Hepatocyte (in vitro differentiated cells): ENCODE measurements at regions not wholly inside any gene's neighbourhood (a gene's known extent, or its start where the extent isn't known, plus 50 kb on each side); places are given as distances from the start of the nearest gene placed in this dataset.
"Not testable (repeated sequence)": the region's sequence is repeated elsewhere in the genome, so short reads cannot be mapped to it uniquely, and the experiment has no call there.

Experiments
- DNase-seq: peaks from one replicate; pipeline ENCODE4 v3.0.0-alpha.2; 2016; ENCODE audit warnings: low spot score
- H2AFZ ChIP-seq: fragments of 200-600 bp; sonication (generic); 2 replicates; pipeline ENCODE4 v1.6.0; 2016; ENCODE audit warnings: antibody characterized with exemption, mild to moderate bottlenecking
- H3K27ac ChIP-seq: fragments of 200-600 bp; sonication (generic); 2 replicates; pipeline ENCODE4 v1.5.1; 2016; ENCODE audit warnings: mild to moderate bottlenecking
- H3K27me3 ChIP-seq: fragments of 200-600 bp; sonication (generic); 2 replicates; pipeline ENCODE4 v1.6.1; 2016
- H3K36me3 ChIP-seq: fragments of 200-600 bp; sonication (generic); replicated peaks from 2 replicates; pipeline ENCODE4 v1.5.1; 2016; ENCODE audit warnings: low read depth; ENCODE audit not compliant: insufficient read depth
- H3K4me1 ChIP-seq: fragments of 200-600 bp; sonication (generic); 2 replicates; pipeline ENCODE4 v1.5.1; 2016; ENCODE audit warnings: mild to moderate bottlenecking, moderate library complexity; ENCODE audit not compliant: insufficient read depth
- H3K4me2 ChIP-seq: fragments of 200-600 bp; sonication (generic); 2 replicates; pipeline ENCODE4 v1.6.0; 2016
- H3K4me3 ChIP-seq: fragments of 200-600 bp; sonication (generic); 2 replicates; pipeline ENCODE4 v1.5.1; 2016; ENCODE audit warnings: mild to moderate bottlenecking
- H3K79me2 ChIP-seq: fragments of 200-600 bp; sonication (generic); 2 replicates; pipeline ENCODE4 v1.6.0; 2017; ENCODE audit warnings: mild to moderate bottlenecking
- H3K9me2 ChIP-seq: fragments of 200-600 bp; sonication (generic); replicated peaks from 2 replicates; pipeline ENCODE4 v1.6.0; 2017; ENCODE audit warnings: mild to moderate bottlenecking; ENCODE audit not compliant: insufficient read depth
- H3K9me3 ChIP-seq: fragments of 200-600 bp; sonication (generic); 2 replicates; pipeline ENCODE4 v1.5.1; 2016; ENCODE audit warnings: low read depth, mild to moderate bottlenecking
- H4K20me1 ChIP-seq: fragments of 200-600 bp; sonication (generic); 2 replicates; pipeline ENCODE4 v1.6.0; 2016; ENCODE audit warnings: mild to moderate bottlenecking; ENCODE audit not compliant: insufficient read depth, poor library complexity, severe bottlenecking
- WGBS: methylation state at CpG from one replicate; pipeline ENCODE4 v1.1.6; 2016; ENCODE audit warnings: low lambda C conversion rate; ENCODE audit errors: missing lambda C conversion rate; 5-methylcytosine and 5-hydroxymethylcytosine counted together

DNA sequence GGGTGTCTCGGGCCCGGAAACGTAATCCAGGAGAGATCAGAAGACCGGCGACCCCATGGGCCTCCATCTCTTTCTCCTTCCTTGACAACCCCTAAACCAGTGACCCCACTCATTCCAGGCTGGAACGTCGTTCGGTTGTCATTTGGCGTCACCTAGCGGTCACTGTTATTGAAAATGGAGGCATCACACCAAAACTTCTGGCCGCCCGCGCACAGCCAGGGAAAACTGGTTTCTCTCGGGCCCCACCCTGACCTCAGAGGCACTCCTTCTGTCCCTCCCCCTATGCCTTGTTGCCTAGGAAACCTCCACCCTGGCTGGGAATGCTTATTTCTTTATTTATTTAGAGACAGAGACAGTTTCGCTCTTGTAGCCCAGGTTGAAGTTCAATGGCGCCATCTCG lies 2327.3 kb upstream of the TPTE start:
- not testable (repeated sequence) for H3K4me2 ChIP-seq, H3K27me3 ChIP-seq, H4K20me1 ChIP-seq, H2AFZ ChIP-seq, H3K9me3 ChIP-seq, H3K79me2 ChIP-seq, H3K4me1 ChIP-seq, H3K27ac ChIP-seq, H3K9me2 ChIP-seq, H3K36me3 ChIP-seq, H3K4me3 ChIP-seq, DNase-seq
- WGBS, result no CpG with 5 or more reads among the region's 17 CpGs

- no CpG with 5 or more reads among the region's 20 CpGs for WGBS
These were observed 2323.9 kb upstream of the TPTE start for GRCh38 chr21:8197377-8198027.

DNA sequence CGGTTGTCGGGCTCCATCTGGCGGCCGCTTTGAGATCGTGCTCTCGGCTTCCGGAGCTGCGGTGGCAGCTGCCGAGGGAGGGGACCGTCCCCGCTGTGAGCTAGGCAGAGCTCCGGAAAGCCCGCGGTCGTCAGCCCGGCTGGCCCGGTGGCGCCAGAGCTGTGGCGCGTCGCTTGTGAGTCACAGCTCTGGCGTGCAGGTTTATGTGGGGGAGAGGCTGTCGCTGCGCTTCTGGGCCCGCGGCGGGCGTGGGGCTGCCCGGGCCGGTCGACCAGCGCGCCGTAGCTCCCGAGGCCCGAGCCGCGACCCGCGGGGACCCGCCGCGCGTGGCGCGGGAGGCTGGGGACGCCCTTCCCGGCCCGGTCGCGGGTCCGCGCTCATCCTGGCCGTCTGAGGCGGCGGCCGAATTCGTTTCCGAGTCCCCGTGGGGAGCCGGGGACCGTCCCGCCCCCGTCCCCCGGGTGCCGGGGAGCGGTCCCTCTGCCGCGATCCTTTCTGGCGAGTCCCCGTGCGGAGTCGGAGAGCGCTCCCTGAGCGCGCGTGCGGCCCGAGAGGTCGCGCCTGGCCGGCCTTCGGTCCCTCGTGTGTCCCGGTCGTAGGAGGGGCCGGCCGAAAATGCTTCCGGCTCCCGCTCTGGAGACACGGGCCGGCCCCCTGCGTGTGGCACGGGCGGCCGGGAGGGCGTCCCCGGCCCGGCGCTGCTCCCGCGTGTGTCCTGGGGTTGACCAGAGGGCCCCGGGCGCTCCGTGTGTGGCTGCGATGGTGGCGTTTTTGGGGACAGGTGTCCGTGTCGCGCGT lies 2316.1 kb upstream of the TPTE start:
- not testable (repeated sequence) for H3K4me2 ChIP-seq, H3K79me2 ChIP-seq, H3K4me3 ChIP-seq, H3K27me3 ChIP-seq, DNase-seq, H3K4me1 ChIP-seq, H3K9me3 ChIP-seq, H2AFZ ChIP-seq, H3K27ac ChIP-seq, H3K9me2 ChIP-seq, H4K20me1 ChIP-seq, H3K36me3 ChIP-seq
- no CpG with 5 or more reads among the region's 111 CpGs for WGBS

More at GRCh38 chr21:8197377-8198027, 2323.9 kb upstream of the TPTE start:
- H3K4me1 ChIP-seq, H2AFZ ChIP-seq, H3K4me2 ChIP-seq, DNase-seq, H3K36me3 ChIP-seq, H3K79me2 ChIP-seq, H4K20me1 ChIP-seq, H3K4me3 ChIP-seq, H3K27ac ChIP-seq, H3K9me2 ChIP-seq, H3K27me3 ChIP-seq, H3K9me3 ChIP-seq: not testable (repeated sequence)

DNA sequence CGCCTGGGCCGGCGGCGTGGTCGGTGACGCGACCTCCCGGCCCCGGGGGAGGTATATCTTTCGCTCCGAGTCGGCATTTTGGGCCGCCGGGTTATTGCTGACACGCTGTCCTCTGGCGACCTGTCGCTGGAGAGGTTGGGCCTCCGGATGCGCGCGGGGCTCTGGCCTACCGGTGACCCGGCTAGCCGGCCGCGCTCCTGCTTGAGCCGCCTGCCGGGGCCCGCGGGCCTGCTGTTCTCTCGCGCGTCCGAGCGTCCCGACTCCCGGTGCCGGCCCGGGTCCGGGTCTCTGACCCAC lies 2315.5 kb upstream of the TPTE start:
- no CpG with 5 or more reads among the region's 40 CpGs for WGBS
- H4K20me1 ChIP-seq, H3K9me3 ChIP-seq, H3K36me3 ChIP-seq, DNase-seq, H3K27me3 ChIP-seq, H2AFZ ChIP-seq, H3K4me1 ChIP-seq, H3K4me2 ChIP-seq, H3K9me2 ChIP-seq, H3K4me3 ChIP-seq, H3K79me2 ChIP-seq, H3K27ac ChIP-seq: not testable (repeated sequence)

DNA sequence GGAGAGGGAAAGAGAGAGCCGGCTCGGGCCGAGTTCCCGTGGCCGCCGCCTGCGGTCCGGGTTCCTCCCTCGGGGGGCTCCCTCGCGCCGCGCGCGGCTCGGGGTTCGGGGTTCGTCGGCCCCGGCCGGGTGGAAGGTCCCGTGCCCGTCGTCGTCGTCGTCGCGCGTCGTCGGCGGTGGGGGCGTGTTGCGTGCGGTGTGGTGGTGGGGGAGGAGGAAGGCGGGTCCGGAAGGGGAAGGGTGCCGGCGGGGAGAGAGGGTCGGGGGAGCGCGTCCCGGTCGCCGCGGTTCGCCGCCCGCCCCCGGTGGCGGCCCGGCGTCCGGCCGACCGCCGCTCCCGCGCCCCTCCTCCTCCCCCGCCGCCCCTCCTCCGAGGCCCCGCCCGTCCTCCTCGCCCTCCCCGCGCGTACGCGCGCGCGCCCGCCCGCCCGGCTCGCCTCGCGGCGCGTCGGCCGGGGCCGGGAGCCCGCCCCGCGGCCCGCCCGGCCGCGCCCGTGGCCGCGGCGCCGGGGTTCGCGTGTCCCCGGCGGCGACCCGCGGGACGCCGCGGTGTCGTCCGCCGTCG lies 2308.3 kb upstream of the TPTE start:
- not testable (repeated sequence) for H3K9me3 ChIP-seq, H3K27me3 ChIP-seq, H3K4me1 ChIP-seq, H3K27ac ChIP-seq, DNase-seq, H3K9me2 ChIP-seq, H2AFZ ChIP-seq, H3K79me2 ChIP-seq, H3K36me3 ChIP-seq, H3K4me3 ChIP-seq, H4K20me1 ChIP-seq, H3K4me2 ChIP-seq
- WGBS, result under 1% methylated on average over 22 of the region's 111 CpGs

- H3K4me3 ChIP-seq, H3K79me2 ChIP-seq, H3K9me2 ChIP-seq, DNase-seq, H3K4me2 ChIP-seq, H3K36me3 ChIP-seq, H3K4me1 ChIP-seq, H3K27ac ChIP-seq, H3K9me3 ChIP-seq, H3K27me3 ChIP-seq, H2AFZ ChIP-seq, H4K20me1 ChIP-seq: not testable (repeated sequence)
- WGBS, result no CpG with 5 or more reads among the region's 70 CpGs
These were observed 2306.8 kb upstream of the TPTE start for GRCh38 chr21:8214539-8214938.

- H3K36me3 ChIP-seq, H3K4me1 ChIP-seq, H2AFZ ChIP-seq, H3K9me3 ChIP-seq, DNase-seq, H3K4me3 ChIP-seq, H3K27me3 ChIP-seq, H3K9me2 ChIP-seq, H3K79me2 ChIP-seq, H4K20me1 ChIP-seq, H3K4me2 ChIP-seq, H3K27ac ChIP-seq: not testable (repeated sequence)
- WGBS, result no CpG with 5 or more reads among the region's 5 CpGs
These were observed 2291.8 kb upstream of the TPTE start for GRCh38 chr21:8229366-8230150.

DNA sequence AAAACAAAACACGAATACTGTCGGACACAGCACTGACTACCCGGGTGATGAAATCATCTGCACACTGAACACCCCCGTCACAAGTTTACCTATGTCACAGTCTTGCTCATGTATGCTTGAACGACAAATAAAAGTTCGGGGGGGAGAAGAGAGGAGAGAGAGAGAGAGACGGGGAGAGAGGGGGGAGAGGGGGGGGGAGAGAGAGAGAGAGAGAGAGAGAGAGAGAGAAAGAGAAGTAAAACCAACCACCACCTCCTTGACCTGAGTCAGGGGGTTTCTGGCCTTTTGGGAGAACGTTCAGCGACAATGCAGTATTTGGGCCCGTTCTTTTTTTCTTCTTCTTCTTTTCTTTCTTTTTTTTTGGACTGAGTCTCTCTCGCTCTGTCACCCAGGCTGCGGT lies 2290.1 kb upstream of the TPTE start:
- H2AFZ ChIP-seq, H3K27me3 ChIP-seq, DNase-seq, H3K9me3 ChIP-seq, H3K4me1 ChIP-seq, H3K9me2 ChIP-seq, H4K20me1 ChIP-seq, H3K36me3 ChIP-seq, H3K79me2 ChIP-seq, H3K4me2 ChIP-seq, H3K27ac ChIP-seq, H3K4me3 ChIP-seq: not testable (repeated sequence)
- WGBS, result no CpG with 5 or more reads among the region's 12 CpGs
